Fibroblast of skin of right biceps (primary cell): ENCODE measurements at regions not wholly inside any gene's neighbourhood (a gene's known extent, or its start where the extent isn't known, plus 50 kb on each side); places are given as distances from the start of the nearest gene placed in this dataset.
A peak's percentile ranks its signal among the peaks of the same experiment; 100 is the strongest.

ENCODE experiments used
- DNase-seq: peaks from one replicate; pipeline ENCODE4 v3.0.0-alpha.2; 2013

GRCh38 chr16:73669535-73670274, 621.8 kb upstream of the ZFHX3 start:
- DNase-seq = no peak

- no peak for DNase-seq
Observed at GRCh38 chr16:73663720-73664119, 615.8 kb upstream of the ZFHX3 start.

- DNase-seq = no peak
Observed at GRCh38 chr16:73636196-73636595, 588.3 kb upstream of the ZFHX3 start.

GRCh38 chr16:73629011-73629410, 581.1 kb upstream of the ZFHX3 start:
- no peak for DNase-seq

- no peak for DNase-seq
Observed at GRCh38 chr16:73617738-73618137, 569.8 kb upstream of the ZFHX3 start.

- DNase-seq = no peak
Observed at GRCh38 chr16:73616770-73617169, 568.8 kb upstream of the ZFHX3 start.

GRCh38 chr16:73616166-73616753, 568.3 kb upstream of the ZFHX3 start:
- peak; percentile 10 for DNase-seq

- DNase-seq = no peak
Observed at GRCh38 chr16:73615071-73615940, 567.4 kb upstream of the ZFHX3 start.

- no peak for DNase-seq
Observed at GRCh38 chr16:73614131-73614530, 566.2 kb upstream of the ZFHX3 start.

GRCh38 chr16:73610605-73611156, 562.8 kb upstream of the ZFHX3 start:
- DNase-seq = no peak

GRCh38 chr16:73610160-73610559, 562.2 kb upstream of the ZFHX3 start:
- no peak for DNase-seq

- no peak for DNase-seq
Observed at GRCh38 chr16:73608911-73609310, 561.0 kb upstream of the ZFHX3 start.

GRCh38 chr16:73605309-73605708, 557.4 kb upstream of the ZFHX3 start:
- DNase-seq = no peak

- DNase-seq = no peak
Observed at GRCh38 chr16:73601911-73602310, 554.0 kb upstream of the ZFHX3 start.

- no peak for DNase-seq
Observed at GRCh38 chr16:73599870-73600269, 551.9 kb upstream of the ZFHX3 start.

GRCh38 chr16:73599351-73599750, 551.4 kb upstream of the ZFHX3 start:
- DNase-seq = no peak

- DNase-seq = no peak
Observed at GRCh38 chr16:73584157-73584556, 536.2 kb upstream of the ZFHX3 start.

GRCh38 chr16:73572135-73572828, 524.4 kb upstream of the ZFHX3 start:
- peak; percentile 56 for DNase-seq

GRCh38 chr16:73569266-73569980, 521.5 kb upstream of the ZFHX3 start:
- no peak for DNase-seq

- no peak for DNase-seq
Observed at GRCh38 chr16:73568769-73569168, 520.8 kb upstream of the ZFHX3 start.

GRCh38 chr16:73565925-73566324, 518.0 kb upstream of the ZFHX3 start:
- no peak for DNase-seq

GRCh38 chr16:73565263-73565662, 517.3 kb upstream of the ZFHX3 start:
- peak; percentile 2 for DNase-seq
